ENCODE measurements at regions not wholly inside any gene's neighbourhood (a gene's known extent, or its start where the extent isn't known, plus 50 kb on each side); places are given as distances from the start of the nearest gene placed in this dataset.
"Not testable (repeated sequence)": the region's sequence is repeated elsewhere in the genome, so short reads cannot be mapped to it uniquely, and the experiment has no call there.

DNA sequence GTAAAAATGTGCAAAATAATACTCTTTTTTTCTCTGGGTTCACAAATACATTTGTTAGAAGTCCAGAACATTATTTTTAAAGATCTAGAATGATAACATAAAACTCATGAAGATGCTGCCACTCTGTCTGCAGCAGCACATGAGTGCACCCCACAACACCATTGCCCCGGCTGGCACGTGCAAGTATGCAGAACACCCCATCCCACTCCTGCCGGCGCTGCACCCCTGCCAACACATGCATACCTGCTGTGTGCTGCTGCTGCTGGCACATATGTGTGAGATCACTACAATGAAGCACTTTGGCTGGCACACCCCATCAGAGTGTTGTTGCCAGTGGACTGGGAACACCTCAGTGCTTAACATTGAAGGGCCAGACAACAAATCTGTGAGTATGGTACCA is 129.1 kb downstream of the CCT8L2 start:
- not testable (repeated sequence) for H3K4me1 ChIP-seq, DNase-seq

DNA sequence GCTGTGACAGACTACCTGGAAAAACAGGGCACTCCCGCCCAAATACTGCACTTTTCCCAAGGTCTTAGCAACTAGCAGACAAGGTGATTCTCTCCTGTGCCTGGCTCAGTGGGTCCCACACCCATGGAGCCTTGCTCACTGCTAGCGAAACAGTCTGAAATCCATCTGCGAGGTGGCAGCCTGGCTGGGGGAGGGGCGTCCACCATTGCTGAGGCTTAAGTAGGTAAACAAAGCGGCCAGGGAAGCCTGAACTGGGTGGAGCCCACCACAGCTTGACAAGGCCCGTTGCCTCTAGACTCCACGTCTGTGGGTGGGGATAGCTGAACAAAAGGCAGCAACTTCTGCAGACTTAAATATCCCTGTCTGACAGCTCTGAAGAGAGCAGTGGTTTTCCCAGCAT is 145.2 kb downstream of the CCT8L2 start:
- H3K36me3 ChIP-seq; H3K4me1 ChIP-seq; H3K27me3 ChIP-seq; DNase-seq; H3K9me3 ChIP-seq; H3K4me3 ChIP-seq (ENCODE audit: low read depth, low read length): not testable (repeated sequence)

More for the DNA sequence above, 129.1 kb downstream of the CCT8L2 start:
- not testable (repeated sequence) for H3K4me3 ChIP-seq (ENCODE audit: low read depth, low read length); H3K36me3 ChIP-seq; H3K27me3 ChIP-seq; H3K9me3 ChIP-seq

DNA sequence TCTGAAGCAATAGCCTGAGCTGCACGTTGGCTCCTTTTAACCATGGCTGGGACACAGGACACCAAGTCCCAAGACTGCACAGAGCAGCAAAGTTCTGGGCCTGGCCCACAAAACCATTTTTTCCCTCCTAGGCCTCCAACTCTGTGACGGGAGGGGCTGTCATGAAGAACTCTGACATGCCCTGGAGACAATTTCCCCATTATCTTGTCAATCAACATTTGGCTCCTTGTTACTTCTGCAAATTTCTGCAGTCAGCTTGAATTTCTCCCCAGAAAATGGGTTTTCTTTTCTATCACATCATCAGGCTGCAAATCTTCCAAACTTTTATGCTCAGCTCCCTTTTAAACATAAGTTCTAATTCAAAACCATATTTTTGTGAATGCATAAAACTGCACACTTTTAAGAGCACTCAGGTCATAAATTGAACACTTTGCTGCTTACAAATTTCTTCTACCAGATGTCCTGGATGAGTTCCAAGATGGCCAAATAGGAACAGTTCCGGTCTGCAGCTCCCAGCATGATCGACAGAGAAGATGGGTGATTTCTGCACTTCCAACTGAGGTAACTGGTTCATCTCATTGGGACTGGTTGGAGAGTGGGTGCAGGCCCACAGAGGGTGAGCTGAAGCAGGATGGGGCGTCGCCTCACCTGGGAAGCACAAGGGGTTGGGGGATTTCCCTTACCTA is 145.7 kb downstream of the CCT8L2 start:
- not testable (repeated sequence) for DNase-seq, H3K27me3 ChIP-seq, H3K36me3 ChIP-seq

DNA sequence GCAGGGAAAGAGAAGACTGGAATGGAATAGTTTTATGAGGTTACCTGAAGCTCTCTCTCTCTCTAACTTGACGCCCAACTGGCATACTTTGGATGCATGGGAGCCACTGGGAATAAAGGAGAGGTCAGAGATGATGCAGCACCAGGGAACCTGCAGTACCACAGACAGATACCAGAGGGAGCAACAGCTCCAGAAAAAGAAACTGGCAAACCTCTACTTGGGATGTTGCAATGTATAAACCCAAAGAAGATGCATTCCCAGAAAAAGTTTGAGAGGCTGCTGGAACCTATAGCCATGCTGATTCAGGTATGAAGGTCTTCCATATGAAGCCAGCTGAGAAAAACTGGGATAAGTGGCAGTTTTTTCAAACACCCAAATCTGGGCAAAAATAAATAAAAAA is 151.6 kb downstream of the CCT8L2 start:
- TF ChIP-seq, protein P1, sequence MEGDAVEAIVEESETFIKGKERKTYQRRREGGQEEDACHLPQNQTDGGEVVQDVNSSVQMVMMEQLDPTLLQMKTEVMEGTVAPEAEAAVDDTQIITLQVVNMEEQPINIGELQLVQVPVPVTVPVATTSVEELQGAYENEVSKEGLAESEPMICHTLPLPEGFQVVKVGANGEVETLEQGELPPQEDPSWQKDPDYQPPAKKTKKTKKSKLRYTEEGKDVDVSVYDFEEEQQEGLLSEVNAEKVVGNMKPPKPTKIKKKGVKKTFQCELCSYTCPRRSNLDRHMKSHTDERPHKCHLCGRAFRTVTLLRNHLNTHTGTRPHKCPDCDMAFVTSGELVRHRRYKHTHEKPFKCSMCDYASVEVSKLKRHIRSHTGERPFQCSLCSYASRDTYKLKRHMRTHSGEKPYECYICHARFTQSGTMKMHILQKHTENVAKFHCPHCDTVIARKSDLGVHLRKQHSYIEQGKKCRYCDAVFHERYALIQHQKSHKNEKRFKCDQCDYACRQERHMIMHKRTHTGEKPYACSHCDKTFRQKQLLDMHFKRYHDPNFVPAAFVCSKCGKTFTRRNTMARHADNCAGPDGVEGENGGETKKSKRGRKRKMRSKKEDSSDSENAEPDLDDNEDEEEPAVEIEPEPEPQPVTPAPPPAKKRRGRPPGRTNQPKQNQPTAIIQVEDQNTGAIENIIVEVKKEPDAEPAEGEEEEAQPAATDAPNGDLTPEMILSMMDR (IDR thresholded peaks at IDR 0.05; ENCODE audit: low read depth, low read length) = 0 out of 2 replicates have a peak, but pooled peaks have one; percentile 7
- DNase-seq; H3K36me3 ChIP-seq; H3K4me1 ChIP-seq; H3K27me3 ChIP-seq; H3K4me3 ChIP-seq (ENCODE audit: low read depth, low read length); H3K9me3 ChIP-seq: not testable (repeated sequence)

More for the DNA sequence above, 145.7 kb downstream of the CCT8L2 start:
- not testable (repeated sequence) for H3K4me1 ChIP-seq; H3K9me3 ChIP-seq; H3K4me3 ChIP-seq (ENCODE audit: low read depth, low read length)

DNA sequence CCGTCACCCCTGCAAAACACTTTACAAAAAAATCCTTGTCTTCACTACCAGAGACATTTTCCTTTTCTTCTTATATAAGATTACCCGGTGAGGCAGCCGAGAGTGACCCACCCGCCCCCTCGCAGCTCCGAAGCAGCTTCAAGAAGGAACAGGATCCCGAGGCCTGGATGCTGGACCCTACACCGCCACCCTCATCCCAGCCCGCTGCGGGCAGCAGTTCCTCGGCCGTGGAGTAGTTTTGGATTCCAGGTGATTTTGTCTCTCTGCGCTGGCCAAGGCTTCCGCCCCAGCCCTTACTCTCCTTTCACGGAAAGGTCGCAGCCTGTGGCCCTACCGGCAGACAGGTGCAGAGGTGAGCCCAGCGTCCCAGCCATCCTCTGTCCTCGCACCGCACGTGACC is 169.1 kb downstream of the CCT8L2 start:
- H3K27me3 ChIP-seq; H3K36me3 ChIP-seq; H3K4me1 ChIP-seq; DNase-seq; H3K4me3 ChIP-seq (ENCODE audit: low read depth, low read length); H3K9me3 ChIP-seq: not testable (repeated sequence)

DNA sequence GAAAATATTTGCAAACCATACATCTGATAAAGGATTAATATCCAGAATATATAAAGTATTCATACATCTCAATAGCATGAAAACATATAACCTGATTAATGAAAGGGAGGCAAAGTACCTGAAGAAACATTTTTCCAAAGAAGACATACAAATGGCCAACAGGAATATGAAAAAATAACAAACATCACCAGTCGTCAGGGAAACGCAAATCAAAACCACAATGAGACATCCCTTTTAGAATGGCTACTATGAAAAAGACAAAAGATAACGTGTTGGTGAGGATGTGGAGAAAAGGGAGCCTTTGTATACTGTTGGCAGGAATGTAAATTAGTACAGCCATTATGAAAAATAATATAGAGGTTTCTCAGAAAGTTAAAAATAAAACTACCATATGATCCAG is 175.1 kb downstream of the CCT8L2 start:
- not testable (repeated sequence) for H3K4me1 ChIP-seq; H3K9me3 ChIP-seq; H3K4me3 ChIP-seq (ENCODE audit: low read depth, low read length); DNase-seq; H3K27me3 ChIP-seq; H3K36me3 ChIP-seq

DNA sequence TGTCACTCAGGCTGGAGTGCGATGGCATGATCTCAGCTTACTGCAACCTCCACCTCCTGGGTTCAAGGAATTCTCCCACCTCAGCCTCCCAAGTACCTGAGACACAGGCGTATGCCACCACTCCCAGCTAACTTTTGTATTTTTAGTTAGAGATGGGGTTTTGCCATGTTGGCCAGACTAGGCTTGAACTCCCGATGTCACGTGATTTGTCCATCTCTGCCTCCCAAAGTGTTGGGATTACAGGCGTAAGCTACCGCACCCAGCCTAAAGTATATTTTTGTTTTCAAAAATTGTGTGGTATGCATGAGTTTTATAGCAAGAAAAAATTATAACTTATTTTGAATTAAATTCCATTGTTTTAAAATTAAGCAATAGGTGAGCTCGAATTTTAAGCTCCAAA is 188.0 kb downstream of the CCT8L2 start:
- H3K36me3 ChIP-seq; H3K27me3 ChIP-seq; H3K9me3 ChIP-seq; DNase-seq; H3K4me1 ChIP-seq; H3K4me3 ChIP-seq (ENCODE audit: low read depth, low read length): not testable (repeated sequence)

DNA sequence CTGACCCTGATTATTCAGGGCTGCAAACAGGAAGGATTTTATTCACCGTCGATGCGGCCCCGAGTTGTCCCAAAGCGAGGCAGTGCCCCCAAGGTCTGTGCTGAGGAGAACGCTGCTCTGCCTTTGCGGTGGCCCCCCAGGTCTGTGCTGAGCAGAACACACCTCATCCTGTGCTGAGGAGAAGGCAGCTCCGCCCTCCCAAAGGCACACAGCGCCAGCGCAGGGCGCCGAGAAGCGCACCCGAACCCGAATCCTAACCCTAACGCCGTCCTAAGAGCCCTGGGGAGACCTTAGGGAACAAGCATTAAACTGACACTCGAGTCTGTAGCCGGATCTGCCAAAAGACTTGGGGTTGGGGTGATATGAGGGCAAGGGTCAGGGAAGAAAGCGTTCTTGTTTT is 188.9 kb downstream of the CCT8L2 start:
- H3K4me3 ChIP-seq (ENCODE audit: low read depth, low read length); DNase-seq; H3K36me3 ChIP-seq; H3K4me1 ChIP-seq; H3K27me3 ChIP-seq; H3K9me3 ChIP-seq: not testable (repeated sequence)

DNA sequence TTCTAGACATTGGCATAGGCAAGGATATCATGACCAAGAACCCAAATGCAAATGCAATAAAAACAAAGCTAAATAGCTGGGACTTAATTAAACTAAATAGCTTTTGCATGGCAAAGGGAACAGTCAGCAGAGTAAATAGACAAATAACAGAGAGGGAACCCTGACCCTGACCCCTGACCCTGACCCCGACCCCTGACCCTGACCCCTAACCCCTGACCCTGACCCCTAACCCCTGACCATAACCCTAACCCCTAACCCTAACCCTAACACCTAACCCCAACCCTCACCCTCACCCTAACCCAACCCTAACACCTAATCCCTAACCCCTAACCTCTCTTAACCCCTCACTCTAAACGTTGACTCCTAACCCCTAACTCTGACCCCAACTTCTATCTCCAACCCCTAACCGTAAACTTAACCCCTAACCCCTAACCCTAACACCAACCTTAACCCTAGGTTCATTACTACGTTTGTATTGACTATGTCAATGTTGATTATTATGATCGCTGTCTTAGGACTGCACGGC is 189.7 kb downstream of the CCT8L2 start:
- not testable (repeated sequence) for H3K4me1 ChIP-seq; H3K4me3 ChIP-seq (ENCODE audit: low read depth, low read length); H3K27me3 ChIP-seq; H3K36me3 ChIP-seq; DNase-seq; H3K9me3 ChIP-seq

DNA sequence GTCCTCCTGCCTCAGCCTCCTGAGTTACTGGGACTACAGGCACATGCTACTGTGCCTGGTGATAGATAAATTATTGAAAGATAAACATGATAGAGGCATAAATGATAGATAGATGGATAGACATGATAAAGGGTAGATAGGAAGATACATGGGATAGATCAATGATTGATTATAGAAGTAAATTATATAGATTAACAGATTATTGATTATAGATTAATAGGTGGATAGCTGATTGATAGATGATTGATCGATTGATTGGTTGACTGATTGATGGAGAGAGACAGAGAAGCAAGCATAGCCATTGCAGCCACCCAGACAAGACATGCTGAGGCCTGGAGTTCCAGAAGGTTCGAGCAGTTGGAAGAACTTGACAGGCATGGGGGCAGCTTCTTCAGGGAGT is 199.1 kb downstream of the CCT8L2 start:
- H3K4me1 ChIP-seq; H3K4me3 ChIP-seq (ENCODE audit: low read depth, low read length); H3K36me3 ChIP-seq; H3K27me3 ChIP-seq; DNase-seq; H3K9me3 ChIP-seq: not testable (repeated sequence)

DNA sequence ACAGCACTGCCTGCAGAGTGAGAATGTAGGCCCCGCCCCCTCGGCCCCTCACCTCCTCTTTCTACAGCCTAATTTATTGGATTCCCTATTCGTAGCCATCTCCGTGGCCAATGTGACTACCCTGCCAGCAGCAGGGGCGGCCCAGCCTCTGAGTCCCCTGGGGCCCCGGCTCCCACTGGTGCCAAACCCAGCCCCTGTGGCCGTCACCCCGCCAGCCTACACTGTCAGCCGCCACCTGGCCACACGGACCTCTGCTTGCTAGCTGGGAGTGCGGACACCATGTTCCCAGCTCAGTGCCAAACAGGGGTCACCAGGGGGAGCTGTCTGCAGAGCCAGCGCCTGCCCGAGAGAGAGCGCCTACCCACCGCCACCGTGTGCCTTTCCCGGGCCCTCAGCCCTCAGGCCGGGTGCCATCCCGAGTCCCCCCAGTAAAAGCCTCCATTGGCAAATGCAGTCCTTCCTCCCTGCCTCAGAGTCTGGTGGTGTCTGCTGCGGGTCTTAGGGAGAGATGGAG is 201.1 kb downstream of the CCT8L2 start:
- not testable (repeated sequence) for DNase-seq; H3K9me3 ChIP-seq; H3K36me3 ChIP-seq; H3K4me3 ChIP-seq (ENCODE audit: low read depth, low read length); H3K27me3 ChIP-seq; H3K4me1 ChIP-seq

DNA sequence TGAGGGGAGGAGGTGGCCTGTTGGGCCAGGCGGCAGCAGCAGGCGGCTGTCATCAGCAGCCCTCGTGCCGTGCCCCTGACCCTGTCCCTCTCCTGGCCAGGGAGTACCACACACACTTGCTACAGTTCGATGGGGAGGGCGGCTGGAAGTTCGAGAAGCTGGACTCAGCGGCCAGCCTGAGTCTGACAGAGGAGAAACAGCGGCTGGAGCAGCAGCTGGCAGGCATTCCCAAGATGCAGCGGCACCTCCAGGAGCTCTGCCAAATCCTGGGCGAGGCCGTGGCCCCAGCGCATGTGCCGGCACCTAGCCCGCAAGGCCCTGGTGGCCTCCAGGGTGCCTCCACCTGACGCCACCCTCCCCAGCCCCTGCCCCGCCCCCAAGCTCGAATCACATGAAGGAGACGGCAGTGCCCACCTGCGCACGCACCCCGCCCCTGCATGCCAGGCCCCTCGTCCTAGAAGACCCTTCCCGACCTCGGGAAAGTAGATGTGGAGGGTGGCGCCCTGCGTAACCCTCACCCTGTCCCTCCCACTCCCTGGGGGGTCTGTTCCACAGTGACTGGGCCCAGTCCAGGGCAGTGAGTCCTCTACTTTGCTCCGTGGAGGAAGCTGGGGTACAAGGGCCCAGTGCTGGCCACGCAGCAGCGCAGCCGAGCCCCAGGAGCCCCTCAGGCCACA is 201.9 kb downstream of the CCT8L2 start:
- H3K36me3 ChIP-seq; DNase-seq; H3K4me3 ChIP-seq (ENCODE audit: low read depth, low read length); H3K27me3 ChIP-seq; H3K4me1 ChIP-seq; H3K9me3 ChIP-seq: not testable (repeated sequence)

DNA sequence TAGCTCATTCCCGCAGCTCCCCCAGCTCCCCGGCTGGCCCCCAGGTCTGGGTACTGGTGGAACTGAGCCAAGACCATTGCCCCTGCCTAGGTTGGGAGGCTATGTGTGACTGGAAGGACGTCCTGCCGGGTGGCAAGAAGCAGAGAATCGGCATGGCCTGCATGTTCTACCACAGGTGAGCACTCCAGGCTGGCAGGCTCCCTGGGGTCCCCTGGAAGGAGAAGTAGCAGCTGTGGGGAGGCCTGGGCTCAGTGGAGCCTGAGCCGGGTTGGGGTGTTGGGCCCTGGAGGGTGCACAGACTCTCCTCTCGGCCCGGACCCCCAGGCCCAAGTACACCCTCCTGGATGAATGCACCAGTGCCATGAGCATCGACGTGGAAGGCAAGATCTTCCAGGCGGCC is 202.6 kb downstream of the CCT8L2 start:
- H3K36me3 ChIP-seq; H3K9me3 ChIP-seq; H3K4me3 ChIP-seq (ENCODE audit: low read depth, low read length); H3K27me3 ChIP-seq; H3K4me1 ChIP-seq; DNase-seq: not testable (repeated sequence)

DNA sequence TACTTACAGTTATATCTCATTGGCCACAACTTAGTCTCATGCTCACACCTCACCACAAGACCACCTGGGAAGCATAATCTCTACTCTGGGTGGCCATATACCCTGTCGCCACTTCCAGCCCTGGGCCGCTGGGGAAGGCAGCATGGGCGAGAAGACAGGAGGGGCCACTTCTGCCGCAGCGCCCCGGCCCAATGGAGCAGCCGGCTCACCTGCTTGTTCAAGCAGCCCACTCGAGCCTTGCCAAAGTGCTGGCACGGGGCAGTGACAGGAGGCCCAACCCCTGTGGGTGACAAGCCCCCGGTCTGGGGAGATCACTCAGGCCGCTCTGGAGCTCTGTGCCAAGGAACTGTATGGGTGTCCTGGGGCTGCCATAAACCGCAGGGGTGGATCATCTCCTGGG is 203.4 kb downstream of the CCT8L2 start:
- H3K4me1 ChIP-seq; H3K36me3 ChIP-seq; H3K4me3 ChIP-seq (ENCODE audit: low read depth, low read length); DNase-seq; H3K27me3 ChIP-seq; H3K9me3 ChIP-seq: not testable (repeated sequence)

DNA sequence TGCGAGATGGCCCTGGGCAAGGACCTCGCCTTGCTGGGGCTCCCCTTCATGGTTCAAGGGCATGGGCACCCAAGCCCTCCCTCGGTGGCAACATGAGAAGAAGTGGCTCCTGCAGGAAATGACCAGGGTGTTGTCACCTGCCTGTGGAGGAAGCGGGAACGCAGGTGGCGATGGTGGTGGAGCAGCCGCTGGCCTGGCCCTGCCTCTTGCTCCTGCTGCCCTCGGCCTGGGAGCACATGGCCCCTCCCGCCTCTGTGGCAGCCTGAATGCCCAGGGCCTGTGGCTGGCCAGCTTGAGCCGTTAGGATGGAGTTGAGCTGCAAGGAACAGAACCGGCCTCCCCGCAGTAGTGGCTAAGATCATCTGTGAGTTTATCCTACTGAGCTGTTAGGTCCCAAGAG is 204.0 kb downstream of the CCT8L2 start:
- H3K36me3 ChIP-seq; H3K27me3 ChIP-seq; DNase-seq; H3K4me1 ChIP-seq; H3K4me3 ChIP-seq (ENCODE audit: low read depth, low read length); H3K9me3 ChIP-seq: not testable (repeated sequence)

Data from BE2C (cell line).